Upper lobe of right lung (tissue), 1 donor: ENCODE measurements at regions not wholly inside any gene's neighbourhood (a gene's known extent, or its start where the extent isn't known, plus 50 kb on each side); places are given as distances from the start of the nearest gene placed in this dataset.

ENCODE experiments used
- ATAC-seq: fragments of 200-7000 bp; cut with Tn5 transposase; one replicate; pipeline ENCODE4 v1.9.1; 2020; ENCODE audit warnings: mild to moderate bottlenecking, moderate library complexity
- DNase-seq: peaks from one replicate; pipeline ENCODE4 v3.0.0-alpha.2; 2020
- H3K27ac ChIP-seq: fragments of 200-600 bp; one replicate; pipeline ENCODE4 v1.8.0; 2022
- H3K27me3 ChIP-seq: fragments of 200-600 bp; one replicate; pipeline ENCODE4 v1.8.0; 2022; ENCODE audit warnings: mild to moderate bottlenecking
- H3K36me3 ChIP-seq: fragments of 200-600 bp; one replicate; pipeline ENCODE4 v1.8.0; 2022
- H3K4me1 ChIP-seq: fragments of 200-600 bp; one replicate; pipeline ENCODE4 v1.8.0; 2022
- H3K4me3 ChIP-seq: fragments of 200-600 bp; one replicate; pipeline ENCODE4 v1.8.0; 2022; ENCODE audit warnings: mild to moderate bottlenecking
- H3K9me3 ChIP-seq: fragments of 200-600 bp; one replicate; pipeline ENCODE4 v1.8.0; 2022
- intact Hi-C: fragments of 100-400 bp; cut with DNase I; formaldehyde crosslinking; loops from one replicate; pipeline ENCODE4 v1.11.0; 2022
- TF ChIP-seq, protein P1 (sequence below): fragments of 200-600 bp; IDR thresholded peaks from one replicate; pipeline ENCODE4 v1.8.0; 2022; ENCODE audit warnings: antibody characterized with exemption
- donor health status: DM: no; HTN: yes; CAD: no; lungs with severe emphysema.

DNA sequence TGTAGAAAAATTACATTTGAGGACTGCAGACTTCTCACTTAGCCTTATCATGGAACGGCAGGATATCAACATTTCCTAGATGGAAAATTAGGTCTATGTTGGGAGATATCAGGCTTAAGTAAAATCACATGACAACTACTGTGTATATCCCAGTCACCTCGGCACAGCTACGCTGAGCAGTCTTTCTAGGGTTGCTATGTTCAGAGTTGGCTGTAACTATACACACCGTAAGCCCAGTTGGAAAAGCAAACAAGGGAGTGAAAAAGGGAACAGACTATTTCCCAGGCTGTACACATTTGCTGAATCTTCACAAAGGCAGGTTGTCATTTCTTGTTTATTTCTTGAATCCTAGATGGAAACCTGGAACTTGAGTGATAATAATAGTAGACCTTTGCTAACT lies 80.7 kb upstream of the PTPRK start:
- Histone ChIP-seq H3K27me3 (no peaks in the 10 kb centered on the region), H3K4me1 (no peaks in the 10 kb centered on the region), H3K9me3 (no peaks in the 10 kb centered on the region), H3K4me3 (no peak overlapping the region), H3K36me3 (no peaks in the 10 kb centered on the region), H3K27ac (no peak overlapping the region)
- TF ChIP-seq, protein P1, sequence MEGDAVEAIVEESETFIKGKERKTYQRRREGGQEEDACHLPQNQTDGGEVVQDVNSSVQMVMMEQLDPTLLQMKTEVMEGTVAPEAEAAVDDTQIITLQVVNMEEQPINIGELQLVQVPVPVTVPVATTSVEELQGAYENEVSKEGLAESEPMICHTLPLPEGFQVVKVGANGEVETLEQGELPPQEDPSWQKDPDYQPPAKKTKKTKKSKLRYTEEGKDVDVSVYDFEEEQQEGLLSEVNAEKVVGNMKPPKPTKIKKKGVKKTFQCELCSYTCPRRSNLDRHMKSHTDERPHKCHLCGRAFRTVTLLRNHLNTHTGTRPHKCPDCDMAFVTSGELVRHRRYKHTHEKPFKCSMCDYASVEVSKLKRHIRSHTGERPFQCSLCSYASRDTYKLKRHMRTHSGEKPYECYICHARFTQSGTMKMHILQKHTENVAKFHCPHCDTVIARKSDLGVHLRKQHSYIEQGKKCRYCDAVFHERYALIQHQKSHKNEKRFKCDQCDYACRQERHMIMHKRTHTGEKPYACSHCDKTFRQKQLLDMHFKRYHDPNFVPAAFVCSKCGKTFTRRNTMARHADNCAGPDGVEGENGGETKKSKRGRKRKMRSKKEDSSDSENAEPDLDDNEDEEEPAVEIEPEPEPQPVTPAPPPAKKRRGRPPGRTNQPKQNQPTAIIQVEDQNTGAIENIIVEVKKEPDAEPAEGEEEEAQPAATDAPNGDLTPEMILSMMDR, result no peak
- DNase-seq (no peak), ATAC-seq (no peak)
- intact Hi-C loops, result no loop called here

DNA sequence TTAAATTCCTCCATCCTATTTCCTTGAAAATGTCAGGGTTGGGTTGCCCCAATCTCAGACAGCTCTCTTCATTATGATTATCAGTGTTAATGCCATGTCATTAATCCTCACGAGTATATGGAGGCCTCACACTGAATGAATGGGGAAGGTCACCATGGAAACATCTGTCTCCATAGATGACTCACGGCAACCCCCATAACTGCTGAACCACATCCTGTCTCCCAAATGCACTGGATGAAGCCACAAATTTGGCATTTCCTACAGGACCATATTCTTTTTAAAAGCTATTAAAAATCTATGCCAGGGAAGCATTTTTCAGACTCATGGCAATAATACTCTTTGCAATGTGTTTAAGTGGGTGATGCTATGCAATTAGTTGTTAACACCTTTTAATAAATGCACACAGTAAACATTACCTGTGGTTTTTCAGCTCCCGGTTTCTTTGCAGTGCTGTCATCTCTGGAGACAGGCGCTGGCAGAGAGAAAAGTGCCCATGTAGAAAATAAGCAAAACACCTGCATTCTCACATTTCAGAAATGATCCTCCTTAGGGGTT lies 80.1 kb upstream of the PTPRK start:
- H3K27ac ChIP-seq, result no peak overlapping the region
- intact Hi-C loops, result no loop called here
- H3K9me3 ChIP-seq, result no peaks in the 10 kb centered on the region

DNA sequence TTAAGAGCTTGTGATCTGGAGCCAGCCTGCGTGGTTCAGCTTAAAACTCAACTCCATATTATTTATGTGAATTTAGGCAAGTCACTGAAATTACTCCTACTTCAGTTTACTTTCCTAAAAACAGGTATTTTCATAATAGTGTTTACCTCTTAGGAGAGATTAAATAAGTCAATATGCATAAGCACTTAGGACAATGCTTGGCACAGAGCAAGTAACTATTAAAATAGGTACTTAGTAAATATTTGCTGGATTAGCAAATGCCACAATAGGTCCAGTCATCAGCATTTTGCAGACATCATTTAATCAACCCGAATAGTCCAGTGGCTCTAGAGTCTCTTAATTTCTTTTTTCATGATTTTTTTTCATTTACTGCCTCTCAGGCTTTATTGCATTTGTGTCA lies 78.6 kb upstream of the PTPRK start:
- no peaks in the 10 kb centered on the region for H3K36me3 ChIP-seq
- H3K27me3 ChIP-seq, result no peaks in the 10 kb centered on the region
- TF ChIP-seq, protein P1, result no peak
- intact Hi-C loops, result no loop called here
- DNase-seq (no peak), ATAC-seq (no peak)
- H3K4me1 ChIP-seq, result no peaks in the 10 kb centered on the region
- no peaks in the 10 kb centered on the region for H3K9me3 ChIP-seq
- H3K4me3 ChIP-seq, result no peak overlapping the region
- H3K27ac ChIP-seq, result no peak overlapping the region

More for the DNA sequence above, 80.1 kb upstream of the PTPRK start:
- Histone ChIP-seq H3K4me3 (no peak overlapping the region), H3K4me1 (no peaks in the 10 kb centered on the region), H3K27me3 (no peaks in the 10 kb centered on the region), H3K36me3 (no peaks in the 10 kb centered on the region)
- ATAC-seq (no peak), DNase-seq (no peak)
- TF ChIP-seq, protein P1, result no peak

DNA sequence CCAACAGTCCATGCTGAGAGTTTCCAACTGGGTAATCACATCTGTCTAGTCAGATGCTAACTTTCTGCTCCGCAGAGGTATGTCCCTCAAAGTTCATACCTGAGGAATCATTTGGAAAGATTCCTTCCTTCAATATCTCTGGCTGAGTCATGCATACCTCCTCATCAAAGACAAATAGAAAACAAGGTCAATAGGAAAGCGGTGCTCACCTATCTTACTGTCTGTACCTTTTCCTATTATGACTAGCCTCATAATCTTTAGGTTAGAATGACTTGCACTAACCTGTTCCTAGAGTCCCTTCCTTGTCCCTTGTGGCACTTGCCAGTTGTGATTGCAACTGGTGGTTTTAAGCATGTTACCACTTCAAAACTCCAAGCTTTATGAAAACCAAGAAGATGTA lies 78.2 kb upstream of the PTPRK start:
- Histone ChIP-seq H3K4me1 (no peaks in the 10 kb centered on the region), H3K4me3 (no peak overlapping the region), H3K9me3 (no peaks in the 10 kb centered on the region), H3K27ac (no peak overlapping the region), H3K36me3 (no peaks in the 10 kb centered on the region), H3K27me3 (no peaks in the 10 kb centered on the region)
- DNase-seq (no peak), ATAC-seq (no peak)
- TF ChIP-seq, protein P1, result no peak
- intact Hi-C loops, result no loop called here

DNA sequence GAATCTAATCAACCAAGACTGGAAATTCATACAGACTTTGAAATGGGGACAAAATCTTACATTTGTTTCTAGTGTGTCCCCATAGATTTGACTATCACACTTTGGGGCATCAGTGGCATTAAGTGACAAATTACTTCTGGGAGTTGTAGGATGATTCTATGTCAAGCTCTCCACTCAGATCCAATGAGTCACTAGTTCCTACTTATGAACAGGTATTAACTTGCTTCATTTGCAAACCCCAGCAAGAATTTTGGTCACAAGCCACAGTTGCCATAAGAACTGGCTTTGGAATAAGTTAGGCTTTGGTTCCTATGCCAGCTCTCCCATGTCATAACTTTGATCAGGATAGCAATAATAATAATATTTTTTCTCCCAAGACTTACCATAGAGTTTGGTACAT lies 77.6 kb upstream of the PTPRK start:
- no peak for DNase-seq
- Histone ChIP-seq H3K27ac (no peak overlapping the region), H3K4me3 (no peak overlapping the region), H3K36me3 (no peaks in the 10 kb centered on the region), H3K27me3 (no peaks in the 10 kb centered on the region), H3K9me3 (no peaks in the 10 kb centered on the region), H3K4me1 (no peaks in the 10 kb centered on the region)
- ATAC-seq, result no peak
- intact Hi-C loops, result no loop called here
- TF ChIP-seq, protein P1, result no peak

DNA sequence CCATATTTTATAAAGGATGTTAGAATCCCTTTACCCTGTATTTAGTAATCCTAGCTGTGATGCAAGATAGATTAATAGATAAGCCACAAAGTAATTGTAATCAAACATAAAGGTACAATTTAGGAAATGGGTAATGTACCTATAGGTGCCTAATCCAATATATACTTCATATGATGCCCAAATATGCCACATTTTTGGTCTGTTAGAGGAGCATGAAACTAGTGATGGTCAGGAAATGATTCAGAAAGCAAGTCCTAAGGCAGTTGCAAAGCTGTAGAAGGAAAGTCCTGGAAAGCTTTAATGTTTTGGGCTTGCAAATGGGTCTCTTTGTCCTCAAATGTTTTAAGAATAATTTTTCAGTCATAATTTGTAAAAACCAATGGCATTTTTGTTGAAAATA lies 76.6 kb upstream of the PTPRK start:
- H3K4me1 ChIP-seq, result no peaks in the 10 kb centered on the region
- no peak for ATAC-seq
- H3K36me3 ChIP-seq, result no peaks in the 10 kb centered on the region
- intact Hi-C loops, result no loop called here
- H3K9me3 ChIP-seq, result no peaks in the 10 kb centered on the region
- H3K27ac ChIP-seq, result no peak overlapping the region
- DNase-seq, result no peak
- TF ChIP-seq, protein P1, result no peak
- no peaks in the 10 kb centered on the region for H3K27me3 ChIP-seq
- H3K4me3 ChIP-seq, result no peak overlapping the region
